GM21360 (cell line): ENCODE measurements at regions not wholly inside any gene's neighbourhood (a gene's known extent, or its start where the extent isn't known, plus 50 kb on each side); places are given as distances from the start of the nearest gene placed in this dataset.
"Not testable (repeated sequence)": the region's sequence is repeated elsewhere in the genome, so short reads cannot be mapped to it uniquely, and the experiment has no call there.

Source experiments
- ATAC-seq: cut with Tn5 transposase; IDR thresholded peaks from one replicate; pipeline ENCODE4 v1.9.1; 2021; ENCODE audit warnings: mild to moderate bottlenecking, moderate library complexity; ENCODE audit not compliant: unreplicated experiment

- ATAC-seq = no peak
These were observed 212.6 kb downstream of the BCAS1 start for GRCh38 chr20:53857723-53858236.

DNA sequence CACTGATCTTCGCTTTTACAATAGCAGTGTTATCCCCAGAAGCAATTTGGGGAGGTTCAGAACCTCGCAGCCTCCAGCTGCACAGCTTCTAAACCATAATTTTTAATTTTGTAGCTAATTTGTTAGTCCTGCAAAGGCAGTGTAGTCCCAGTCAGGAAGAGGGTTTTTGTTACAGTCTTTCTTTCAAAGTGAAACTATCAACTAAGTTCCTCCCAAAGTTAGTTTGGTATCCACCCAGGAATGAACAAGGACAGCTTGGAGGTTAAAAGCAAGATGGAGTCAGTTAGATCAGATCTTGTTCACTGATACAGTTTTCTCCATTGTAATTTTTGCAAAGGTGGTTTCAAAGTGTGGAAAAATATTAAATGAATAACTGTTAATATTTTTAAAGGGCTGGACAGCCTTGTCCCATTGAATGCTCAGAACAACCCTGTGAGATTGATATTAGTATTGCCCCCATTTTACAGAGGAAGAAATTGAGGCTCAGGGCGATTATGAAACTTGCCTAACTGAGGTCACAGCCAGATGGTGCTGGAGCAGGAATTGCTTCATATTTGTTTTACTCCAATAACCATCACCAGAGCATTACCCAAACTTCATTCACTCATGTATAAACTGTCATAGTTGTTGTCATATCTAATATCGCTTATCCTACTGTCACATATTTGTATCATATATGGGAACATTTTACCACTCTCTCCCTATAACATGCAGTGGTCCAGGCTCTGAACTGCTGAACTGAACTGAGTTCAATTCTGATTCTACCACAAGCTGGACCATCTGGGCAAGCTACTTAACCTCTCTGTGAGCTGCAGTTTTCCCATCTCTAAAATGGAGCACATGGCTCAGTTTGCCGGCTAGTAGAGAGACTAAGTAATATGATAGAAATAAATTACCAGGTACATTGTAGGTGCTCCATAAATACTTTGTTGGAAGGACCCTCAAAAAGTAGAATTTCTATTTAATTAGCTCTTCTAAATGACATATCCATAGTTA is 213.8 kb downstream of the BCAS1 start:
- ATAC-seq = no peak

DNA sequence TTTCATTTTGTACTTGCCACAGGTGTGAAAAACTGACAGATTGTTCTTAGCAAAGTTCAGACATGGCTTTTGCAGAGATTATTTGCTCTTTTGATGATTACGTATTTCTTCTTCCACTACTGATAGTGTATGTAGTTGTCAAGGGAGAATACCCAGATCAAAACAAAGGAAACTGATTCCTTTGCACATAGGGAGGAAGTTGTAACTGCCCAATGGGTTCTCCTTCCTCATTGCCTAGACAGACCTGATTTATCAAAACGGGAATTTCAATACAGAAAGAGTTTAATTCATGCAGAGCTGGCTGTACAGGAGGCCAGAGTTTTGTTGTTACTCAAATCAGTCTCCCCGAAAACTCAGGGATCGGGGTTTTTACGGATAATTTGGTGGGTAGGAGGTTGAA is 214.7 kb downstream of the BCAS1 start:
- ATAC-seq = no peak

GRCh38 chr20:53854609-53854926 is 215.8 kb downstream of the BCAS1 start:
- ATAC-seq = not testable (repeated sequence)

DNA sequence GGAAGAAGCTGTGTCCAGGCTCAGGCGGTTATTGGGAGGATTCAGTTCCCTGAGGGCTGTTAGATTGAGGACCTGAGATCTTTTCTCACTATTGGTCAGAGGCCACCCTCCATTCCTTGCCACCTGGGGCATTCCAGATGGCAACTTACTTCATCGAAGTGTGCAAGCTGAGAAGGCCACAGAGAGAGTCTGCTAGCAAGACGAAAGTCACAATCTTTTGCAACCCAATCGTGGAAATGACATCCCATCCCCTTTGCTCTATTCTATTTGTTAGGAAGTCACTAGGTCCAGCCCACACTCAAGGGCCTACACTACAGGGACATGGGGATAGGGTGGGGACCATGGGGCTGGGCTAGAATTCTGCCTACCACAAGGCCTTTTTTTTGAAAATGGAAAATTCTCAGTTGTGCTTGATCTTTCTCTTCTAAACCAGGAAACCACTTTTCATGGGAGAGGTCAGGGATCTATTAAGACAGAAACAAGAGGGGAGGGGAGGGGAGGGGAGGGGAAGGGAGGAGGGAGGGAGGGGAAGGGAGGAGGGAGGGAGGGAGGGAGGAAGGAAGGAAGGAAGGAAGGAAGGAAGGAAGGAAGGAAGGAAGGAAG is 217.2 kb downstream of the BCAS1 start:
- no peak for ATAC-seq

GRCh38 chr20:53852691-53853090 is 217.7 kb downstream of the BCAS1 start:
- ATAC-seq = no peak

GRCh38 chr20:53852014-53852413 is 218.4 kb downstream of the BCAS1 start:
- no peak for ATAC-seq

- no peak for ATAC-seq
These were observed 220.1 kb downstream of the BCAS1 start for GRCh38 chr20:53850319-53850718.

- no peak for ATAC-seq
These were observed 220.8 kb downstream of the BCAS1 start for GRCh38 chr20:53849471-53850059.

DNA sequence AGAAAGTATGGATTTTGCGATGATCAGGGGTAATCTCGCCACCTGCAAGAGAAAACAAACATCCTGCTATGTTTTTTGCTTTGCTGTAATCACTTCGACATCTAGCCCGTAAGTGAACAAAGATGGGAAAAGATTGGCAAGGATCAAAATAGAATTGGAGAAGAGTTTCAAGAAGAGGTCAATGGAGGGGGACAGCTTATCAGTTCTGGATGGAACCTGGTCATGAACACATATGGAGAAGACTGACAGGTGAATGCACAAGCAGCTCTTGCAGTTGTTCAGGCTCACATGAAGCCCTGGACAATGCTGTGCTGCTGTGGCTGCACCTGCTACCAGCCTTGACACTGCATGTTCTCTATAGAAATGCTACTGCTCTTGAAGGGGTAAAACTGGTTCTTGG is 222.1 kb downstream of the BCAS1 start:
- no peak for ATAC-seq

DNA sequence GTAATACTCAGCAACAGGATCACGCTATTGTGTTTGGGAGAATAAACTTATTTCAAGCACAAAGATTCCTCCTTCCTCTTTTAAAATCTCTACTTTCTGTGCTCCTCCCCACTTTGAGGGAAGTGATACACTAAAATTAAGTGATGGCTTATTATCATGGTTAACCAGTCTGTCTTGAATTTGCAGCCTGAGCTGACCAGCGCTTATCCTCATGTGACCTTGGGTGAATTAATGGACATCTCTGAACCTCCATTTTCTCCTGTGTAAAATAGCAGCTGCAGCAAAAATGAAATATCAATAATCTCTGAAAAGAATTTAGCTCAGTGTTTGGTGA is 222.6 kb downstream of the BCAS1 start:
- no peak for ATAC-seq

GRCh38 chr20:53847139-53847836 is 223.1 kb downstream of the BCAS1 start:
- no peak for ATAC-seq

GRCh38 chr20:53846640-53847039 is 223.8 kb downstream of the BCAS1 start:
- ATAC-seq = no peak

DNA sequence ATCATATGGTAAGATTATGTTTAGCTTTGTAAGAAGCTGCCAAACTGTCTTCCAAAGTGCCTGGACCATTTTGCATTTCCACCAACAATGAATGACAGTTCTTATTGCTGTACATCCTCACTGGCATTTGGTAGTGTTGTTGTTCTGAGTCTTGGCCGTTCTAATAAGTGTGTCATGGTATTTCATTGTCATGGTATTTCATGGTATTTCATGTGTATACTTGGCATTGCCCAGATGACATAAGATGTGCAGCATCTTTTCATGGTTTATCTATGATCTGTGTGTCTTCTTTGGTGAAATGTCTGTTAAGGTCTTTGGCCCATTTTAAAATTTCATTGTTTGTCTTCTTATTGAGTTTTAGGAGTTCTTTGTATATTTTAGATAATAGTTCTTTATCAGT is 224.4 kb downstream of the BCAS1 start:
- ATAC-seq = no peak

- ATAC-seq = no peak
These were observed 226.1 kb downstream of the BCAS1 start for GRCh38 chr20:53844259-53844658.

DNA sequence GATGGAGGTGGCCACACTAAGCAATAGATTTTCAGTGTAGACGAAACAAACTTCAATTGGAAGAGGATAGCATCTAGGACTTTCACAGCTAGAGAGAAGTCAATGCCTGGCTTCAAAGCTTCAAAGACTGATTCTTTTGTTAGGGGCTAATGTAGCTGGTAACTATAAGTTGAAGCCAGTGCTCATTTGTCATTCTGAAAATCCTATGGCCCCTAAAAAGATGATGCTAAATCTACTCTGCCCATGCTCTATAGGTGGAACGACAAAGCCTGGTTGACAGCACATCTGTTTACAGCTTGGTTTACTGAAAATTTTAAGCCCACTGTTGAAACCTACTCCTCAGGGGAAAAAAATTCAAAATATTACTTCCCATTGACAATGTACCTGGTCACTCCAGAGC is 226.7 kb downstream of the BCAS1 start:
- no peak for ATAC-seq

DNA sequence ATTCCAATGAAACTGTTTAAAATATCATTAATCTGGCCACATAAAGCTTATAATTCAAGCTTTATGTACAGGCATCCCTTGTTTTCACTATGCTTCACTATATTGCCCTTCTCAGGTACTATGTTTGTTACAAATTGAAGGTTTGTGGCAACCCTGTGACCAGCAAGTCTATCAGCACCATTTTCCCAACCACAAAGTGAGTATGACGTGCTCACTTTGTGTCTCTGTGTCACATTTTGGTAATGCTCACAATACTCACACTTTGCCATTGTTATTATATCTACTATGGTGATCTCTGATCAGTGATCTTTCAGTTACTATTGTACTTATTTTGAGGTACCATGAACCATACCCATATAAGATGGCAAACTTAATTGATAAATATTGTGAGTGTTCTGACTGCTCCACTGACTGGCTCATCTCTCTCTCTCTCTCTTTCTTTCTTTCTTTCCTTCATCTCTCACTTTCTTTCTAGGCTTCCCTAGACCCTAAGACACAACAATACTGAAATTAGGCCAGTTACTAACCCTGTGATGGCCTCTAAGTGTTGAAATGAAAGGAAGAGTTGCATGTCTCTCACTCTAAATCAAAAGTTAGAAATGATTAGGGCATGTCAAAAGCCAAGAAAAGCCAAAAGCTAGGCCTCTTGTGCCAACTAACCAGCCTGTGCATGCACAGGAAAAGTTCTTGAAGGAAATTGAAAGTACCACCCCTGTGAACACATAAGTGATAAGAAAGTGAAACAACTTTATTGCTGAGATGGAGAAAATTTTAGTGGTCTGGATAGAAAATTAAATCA is 227.9 kb downstream of the BCAS1 start:
- no peak for ATAC-seq

- no peak for ATAC-seq
These were observed 228.7 kb downstream of the BCAS1 start for GRCh38 chr20:53841741-53842140.

DNA sequence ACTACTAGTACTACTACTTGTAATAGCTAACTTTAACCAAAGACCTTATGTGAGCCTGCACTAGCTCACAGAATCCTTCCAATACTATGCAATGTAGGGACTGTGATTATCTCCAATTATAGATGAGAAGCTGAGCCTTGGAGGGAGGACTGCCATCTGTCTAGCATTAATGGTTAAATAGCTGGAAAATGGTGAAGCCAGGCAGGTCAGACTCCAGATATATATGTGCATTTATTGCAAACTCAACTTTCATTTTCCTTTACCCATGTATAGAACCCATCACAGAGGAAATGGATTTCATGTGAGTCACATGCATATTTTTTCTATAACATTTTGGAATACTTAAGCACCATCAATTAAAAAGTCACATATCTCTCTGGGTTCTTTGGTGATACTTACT is 229.9 kb downstream of the BCAS1 start:
- ATAC-seq = no peak

DNA sequence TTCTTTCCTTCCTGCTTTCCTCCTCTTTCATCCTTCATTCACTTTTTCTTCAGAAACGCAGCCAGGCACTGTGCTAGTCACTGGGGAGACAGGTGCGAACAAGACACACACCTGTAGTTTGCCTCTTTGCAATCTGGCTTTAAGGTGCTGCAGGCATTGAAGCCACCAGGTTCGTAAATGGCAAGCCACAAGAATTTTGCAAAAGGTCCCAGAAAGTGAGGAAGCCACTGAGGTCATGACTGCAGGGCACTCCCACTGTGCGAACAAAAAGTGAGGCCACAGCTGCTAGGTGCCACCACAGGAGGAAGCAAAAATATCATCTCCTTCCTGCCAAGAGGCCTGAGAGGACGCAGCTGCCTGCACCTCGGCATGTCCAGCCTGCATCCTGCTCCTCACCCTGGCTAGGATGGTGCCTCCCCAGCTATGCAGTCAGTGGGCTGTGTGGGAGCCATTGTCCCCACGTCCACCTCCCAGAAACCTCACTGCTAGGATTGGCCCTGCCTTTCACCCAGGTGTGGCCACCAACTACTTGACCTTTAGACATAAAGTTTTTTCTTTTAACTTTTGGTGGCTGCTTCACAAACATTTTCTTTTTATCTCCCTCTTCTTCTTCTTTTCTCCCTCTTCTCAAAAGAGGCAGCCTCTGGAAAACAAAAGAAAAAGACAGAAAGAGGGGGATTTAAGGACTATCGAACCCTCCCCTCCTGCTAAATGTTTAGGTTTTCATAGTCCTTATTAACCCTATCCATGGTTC is 230.8 kb downstream of the BCAS1 start:
- peak; percentile 49 for ATAC-seq
